Spleen (tissue), 11 donors: ENCODE measurements at regions not wholly inside any gene's neighbourhood (a gene's known extent, or its start where the extent isn't known, plus 50 kb on each side); places are given as distances from the start of the nearest gene placed in this dataset.

Source experiments
- DNase-seq: peaks from one replicate; pipeline ENCODE4 v3.0.0-alpha.2; 2020
- H3K27ac ChIP-seq, 8 donors: fragments of 200-600 bp; sonication (generic) in 7 of 8; 1 replicate in 4 of 8; 2 replicates in 4 of 8; pipeline versions ENCODE4 v1.5.0 to v1.8.0; 2016 to 2021; ENCODE audit warnings: inconsistent platforms in 4 of 8, mild to moderate bottlenecking in 4 of 8, moderate library complexity in 1 of 8
- H3K27me3 ChIP-seq, 7 donors: fragments of 200-600 bp; sonication (generic) in 6 of 7; replicated peaks in 1 of 7; 1 replicate in 4 of 7; 2 replicates in 3 of 7; pipeline versions ENCODE4 v1.5.0 to v1.8.0; 2016 to 2021; ENCODE audit warnings: inconsistent platforms in 3 of 7, mild to moderate bottlenecking in 1 of 7
- H3K36me3 ChIP-seq, 6 donors: fragments of 200-600 bp; sonication (generic) in 5 of 6; 1 replicate in 4 of 6; 2 replicates in 2 of 6; pipeline versions ENCODE4 v1.5.0 to v1.8.0; 2016 to 2021; ENCODE audit warnings: inconsistent platforms in 2 of 6
- H3K4me1 ChIP-seq, 6 donors: fragments of 200-600 bp; sonication (generic) in 5 of 6; 1 replicate in 3 of 6; 2 replicates in 3 of 6; pipeline versions ENCODE4 v1.5.0 to v1.8.0; 2016 to 2021; ENCODE audit warnings: inconsistent platforms in 3 of 6
- H3K4me3 ChIP-seq, 8 donors: fragments of 200-600 bp; sonication (generic) in 7 of 8; 1 replicate in 4 of 8; 2 replicates in 4 of 8; pipeline versions ENCODE4 v1.5.0 to v1.8.0; 2016 to 2021; ENCODE audit warnings: inconsistent platforms in 4 of 8, mild to moderate bottlenecking in 4 of 8, moderate library complexity in 2 of 8
- H3K9me3 ChIP-seq, 8 donors: fragments of 200-600 bp; sonication (generic) in 7 of 8; 1 replicate in 4 of 8; 2 replicates in 4 of 8; pipeline versions ENCODE4 v1.5.0 to v1.8.0; 2016 to 2021; ENCODE audit warnings: inconsistent platforms in 4 of 8
- CTCF ChIP-seq, 11 experiments: fragments of 200-600 bp in 7 of 11; fragments of 450-650 bp in 4 of 11; sonication (generic) in 4 of 11; IDR thresholded peaks in 8 of 11; conservative IDR thresholded peaks in 3 of 11; 1 replicate in 7 of 11; 2 replicates in 4 of 11; pipeline versions ENCODE4 v1.4.0 to v1.8.0; 2016 to 2021; ENCODE audit warnings: antibody characterized with exemption in 11 of 11, inconsistent platforms in 4 of 11, mild to moderate bottlenecking in 1 of 11
- POLR2A ChIP-seq, 3 donors: fragments of 450-650 bp; IDR thresholded peaks; one replicate each; pipeline ENCODE4 v1.5.1; 2017; ENCODE audit warnings: antibody characterized with exemption in 3 of 3, mild to moderate bottlenecking in 1 of 3
- POLR2AphosphoS5 ChIP-seq, 3 donors: sonication (generic); formaldehyde crosslinking; IDR thresholded peaks; one replicate each; pipeline ENCODE4 v1.5.1; 2017; ENCODE audit warnings: antibody characterized with exemption in 3 of 3
- WGBS, 5 donors: extraction: QIAGEN DNeasy Blood & Tissue Kit in 3 of 5; methylation state at CpG; one replicate each; pipeline versions ENCODE4 v1.1.5 to v1.1.7; 2013 to 2018; 5-methylcytosine and 5-hydroxymethylcytosine counted together
- intact Hi-C: fragments of 100-400 bp; cut with DNase I; formaldehyde crosslinking; loops from one replicate; pipeline ENCODE4 v1.15.0; 2023; ENCODE audit warnings: low total_unique reads
- donor health status: healthy with polysubstance abuse.
- donor health status: DM: no; HTN: no; CAD: no; lungs with moderate emphysema.
- donor health status: DM: no; HTN: no; CAD: no.
- donor health status: Bipolar disorder and iron deficiency.
- donor health status: healthy.
- donor health status: DM: no; HTN: no; CAD: no.
- donor health status: DM: yes; HTN: yes; CAD: no.

GRCh38 chr5:40052808-40053207 lies 626.9 kb upstream of the PTGER4 start:
- 61 to 89% (median 77%) methylated on average over 4 of the region's 4 CpGs for WGBS, 5 donors
- Histone ChIP-seq H3K4me1 (no peaks in the 10 kb centered on the region), H3K27me3 (no peaks in the 10 kb centered on the region), H3K4me3 (no peak overlapping the region), H3K27ac (no peak overlapping the region), H3K36me3 (no peaks in the 10 kb centered on the region), H3K9me3 (no peaks in the 10 kb centered on the region)
- DNase-seq = no peak
- TF ChIP-seq CTCF (IDR thresholded peaks at IDR 0.05 in 8 of 11, conservative IDR thresholded peaks at IDR 0.05 in 3 of 11) (no peak), POLR2AphosphoS5 (IDR thresholded peaks at IDR 0.05) (no peak), POLR2A (IDR thresholded peaks at IDR 0.05) (no peak)
- intact Hi-C loops = no loop called here

- DNase-seq = no peak
- Histone ChIP-seq H3K4me3 (no peak overlapping the region), H3K4me1 (peaks cover 0 to 8% (median 0%) of the 10 kb centered on the region in 6 donors), H3K27ac (no peak overlapping the region), H3K36me3 (no peaks in the 10 kb centered on the region), H3K27me3 (no peaks in the 10 kb centered on the region), H3K9me3 (peaks cover 0 to 4% (median 0%) of the 10 kb centered on the region in 8 donors)
- WGBS, 5 donors = 79 to 94% (median 88%) methylated on average over 1 of the region's 1 CpG
- intact Hi-C loops = no loop called here
- no peak for TF ChIP-seq POLR2AphosphoS5 (IDR thresholded peaks at IDR 0.05)
- no peak for TF ChIP-seq POLR2A (IDR thresholded peaks at IDR 0.05)
- TF ChIP-seq CTCF (IDR thresholded peaks at IDR 0.05 in 8 of 11, conservative IDR thresholded peaks at IDR 0.05 in 3 of 11) = no peak
Observed at GRCh38 chr5:40046792-40047191, 622.0 kb upstream of the DAB2 start.

GRCh38 chr5:40045429-40045828 lies 620.6 kb upstream of the DAB2 start:
- no peak for DNase-seq
- 31 to 47% (median 38%) methylated on average over 3 of the region's 3 CpGs for WGBS, 5 donors
- Histone ChIP-seq H3K4me3 (no peak overlapping the region), H3K9me3 (peaks cover 0 to 4% (median 0%) of the 10 kb centered on the region in 8 donors), H3K27me3 (no peaks in the 10 kb centered on the region), H3K4me1 (peaks cover 0 to 8% (median 0%) of the 10 kb centered on the region in 6 donors), H3K36me3 (no peaks in the 10 kb centered on the region), H3K27ac (no peak overlapping the region)
- intact Hi-C loops = no loop called here
- TF ChIP-seq POLR2AphosphoS5 (IDR thresholded peaks at IDR 0.05) (no peak), POLR2A (IDR thresholded peaks at IDR 0.05) (no peak), CTCF (IDR thresholded peaks at IDR 0.05 in 8 of 11, conservative IDR thresholded peaks at IDR 0.05 in 3 of 11) (no peak)

- no peaks in the 10 kb centered on the region for H3K36me3 ChIP-seq
- no peaks in the 10 kb centered on the region for H3K27me3 ChIP-seq
- no peak overlapping the region for H3K27ac ChIP-seq
- TF ChIP-seq POLR2AphosphoS5 (IDR thresholded peaks at IDR 0.05) (no peak), POLR2A (IDR thresholded peaks at IDR 0.05) (no peak), CTCF (IDR thresholded peaks at IDR 0.05 in 8 of 11, conservative IDR thresholded peaks at IDR 0.05 in 3 of 11) (no peak)
- intact Hi-C loops = no loop called here
- H3K4me3 ChIP-seq = no peak overlapping the region
- 91 to 95% (median 94%) methylated on average over 8 of the region's 8 CpGs for WGBS, 5 donors
- no peak for DNase-seq
- peaks cover 0 to 4% (median 0%) of the 10 kb centered on the region in 8 donors for H3K9me3 ChIP-seq
- peaks cover 0 to 8% (median 0%) of the 10 kb centered on the region in 6 donors for H3K4me1 ChIP-seq
Observed at GRCh38 chr5:40043916-40044315, 619.1 kb upstream of the DAB2 start.
